IPS-NIHi11 (cell line): ENCODE measurements at regions not wholly inside any gene's neighbourhood (a gene's known extent, or its start where the extent isn't known, plus 50 kb on each side); places are given as distances from the start of the nearest gene placed in this dataset.

Experiments
- DNase-seq: peaks from one replicate; pipeline ENCODE4 v3.0.0; 2012; ENCODE audit warnings: mixed read lengths, low spot score

GRCh38 chr7:42289473-42289872, 52.5 kb upstream of the GLI3 start:
- DNase-seq, result no peak
